ENCODE measurements at regions not wholly inside any gene's neighbourhood (a gene's known extent, or its start where the extent isn't known, plus 50 kb on each side); places are given as distances from the start of the nearest gene placed in this dataset.

DNA sequence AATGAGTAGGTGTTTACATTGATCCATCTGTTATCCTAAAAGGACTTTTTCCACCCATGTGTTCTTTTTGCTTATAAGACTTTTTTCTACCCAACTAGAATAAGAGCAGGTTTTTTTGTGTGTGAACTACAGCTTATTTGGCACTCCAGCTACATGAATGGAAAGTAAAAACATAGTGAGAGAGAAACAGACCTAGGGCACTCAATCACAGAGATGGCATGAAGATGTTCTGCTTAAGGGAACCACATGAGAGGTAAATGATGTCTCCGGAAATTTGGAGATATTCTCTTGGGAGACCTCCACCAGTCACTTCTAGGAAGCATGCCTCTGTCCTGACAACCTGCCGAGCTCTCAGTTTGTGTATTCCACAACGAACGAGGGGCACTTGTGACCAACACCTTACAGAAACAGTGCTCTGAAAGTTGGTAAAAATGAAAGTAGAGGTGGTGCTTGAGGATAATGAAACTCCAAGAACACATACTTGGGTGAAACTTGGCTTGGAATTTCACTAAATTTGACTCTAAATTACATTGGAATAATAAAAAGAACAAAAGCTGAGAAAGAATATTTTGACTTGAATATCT is 788.4 kb upstream of the GALNTL6 start:
- no TSS peak for BruUV-seq (replicated peaks)
- no peaks in the 10 kb centered on the region for H3K9me3 ChIP-seq
- no peaks in the 10 kb centered on the region for H3K36me3 Mint-ChIP-seq (ENCODE audit: insufficient read depth, unreplicated experiment)
- H3K27ac Mint-ChIP-seq (ENCODE audit: unreplicated experiment) = no peak overlapping the region
- TF ChIP-seq, protein P1, sequence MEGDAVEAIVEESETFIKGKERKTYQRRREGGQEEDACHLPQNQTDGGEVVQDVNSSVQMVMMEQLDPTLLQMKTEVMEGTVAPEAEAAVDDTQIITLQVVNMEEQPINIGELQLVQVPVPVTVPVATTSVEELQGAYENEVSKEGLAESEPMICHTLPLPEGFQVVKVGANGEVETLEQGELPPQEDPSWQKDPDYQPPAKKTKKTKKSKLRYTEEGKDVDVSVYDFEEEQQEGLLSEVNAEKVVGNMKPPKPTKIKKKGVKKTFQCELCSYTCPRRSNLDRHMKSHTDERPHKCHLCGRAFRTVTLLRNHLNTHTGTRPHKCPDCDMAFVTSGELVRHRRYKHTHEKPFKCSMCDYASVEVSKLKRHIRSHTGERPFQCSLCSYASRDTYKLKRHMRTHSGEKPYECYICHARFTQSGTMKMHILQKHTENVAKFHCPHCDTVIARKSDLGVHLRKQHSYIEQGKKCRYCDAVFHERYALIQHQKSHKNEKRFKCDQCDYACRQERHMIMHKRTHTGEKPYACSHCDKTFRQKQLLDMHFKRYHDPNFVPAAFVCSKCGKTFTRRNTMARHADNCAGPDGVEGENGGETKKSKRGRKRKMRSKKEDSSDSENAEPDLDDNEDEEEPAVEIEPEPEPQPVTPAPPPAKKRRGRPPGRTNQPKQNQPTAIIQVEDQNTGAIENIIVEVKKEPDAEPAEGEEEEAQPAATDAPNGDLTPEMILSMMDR (IDR thresholded peaks at IDR 0.05; ENCODE audit: insufficient read depth in 1 of 2, low read depth in 1 of 2, low read length in 1 of 2, severe bottlenecking in 1 of 2, unreplicated experiment in 1 of 2) = no peak
- no peak overlapping the region for H3K4me3 ChIP-seq (ENCODE audit: low read depth, low read length)
- intact Hi-C loops (cut with micrococcal nuclease; ENCODE audit: unreplicated experiment) = no loop called here
- CTCF ChIA-PET = no interaction called here
- POLR2A ChIA-PET = no interaction called here
- H3K4me1 ChIP-seq = no peaks in the 10 kb centered on the region
- H3K27me3 Mint-ChIP-seq (ENCODE audit: insufficient read depth, unreplicated experiment) = no peaks in the 10 kb centered on the region
- H3K9me3 Mint-ChIP-seq (ENCODE audit: unreplicated experiment) = no peaks in the 10 kb centered on the region
- no peak overlapping the region for H3K4me3 Mint-ChIP-seq (ENCODE audit: unreplicated experiment)
- H3K4me1 Mint-ChIP-seq (ENCODE audit: low read depth, unreplicated experiment) = no peaks in the 10 kb centered on the region
- no peaks in the 10 kb centered on the region for H3K36me3 ChIP-seq (ENCODE audit: control insufficient read depth, insufficient read depth, low read length)
- no peaks in the 10 kb centered on the region for H3K27me3 ChIP-seq (replicated peaks; ENCODE audit: control insufficient read depth, insufficient read depth, low read length)
- no peak for DNase-seq

DNA sequence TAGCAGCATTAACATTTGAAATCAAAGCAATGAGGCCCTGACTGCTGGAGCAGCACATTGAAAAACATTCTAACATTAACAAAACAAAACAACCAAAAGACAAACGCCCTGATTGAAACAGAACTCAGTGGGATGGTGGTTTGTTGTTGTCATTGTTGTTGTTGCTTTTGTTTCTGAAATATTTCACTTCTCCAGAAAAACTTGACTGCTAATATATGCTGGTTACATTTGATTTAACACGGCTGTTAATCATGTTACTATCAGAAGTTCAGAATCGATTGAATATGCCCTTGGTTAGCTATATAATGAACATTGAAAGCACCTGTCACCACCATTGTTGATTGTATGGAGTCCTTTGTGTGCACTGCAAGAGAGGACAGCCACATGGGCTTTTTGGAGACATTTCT is 790.4 kb upstream of the GALNTL6 start:
- no peak overlapping the region for H3K4me3 ChIP-seq (ENCODE audit: low read depth, low read length)
- H3K36me3 ChIP-seq (ENCODE audit: control insufficient read depth, insufficient read depth, low read length) = no peaks in the 10 kb centered on the region
- BruUV-seq (replicated peaks) = no TSS peak
- no peaks in the 10 kb centered on the region for H3K27me3 Mint-ChIP-seq (ENCODE audit: insufficient read depth, unreplicated experiment)
- H3K36me3 Mint-ChIP-seq (ENCODE audit: insufficient read depth, unreplicated experiment) = no peaks in the 10 kb centered on the region
- intact Hi-C loops (cut with micrococcal nuclease; ENCODE audit: unreplicated experiment) = no loop called here
- no peak overlapping the region for H3K4me3 Mint-ChIP-seq (ENCODE audit: unreplicated experiment)
- no peaks in the 10 kb centered on the region for H3K27me3 ChIP-seq (replicated peaks; ENCODE audit: control insufficient read depth, insufficient read depth, low read length)
- H3K9me3 ChIP-seq = no peaks in the 10 kb centered on the region
- ChIA-PET POLR2A (no interaction called here), CTCF (no interaction called here)
- no peak overlapping the region for H3K27ac Mint-ChIP-seq (ENCODE audit: unreplicated experiment)
- TF ChIP-seq, protein P1 (IDR thresholded peaks at IDR 0.05; ENCODE audit: insufficient read depth in 1 of 2, low read depth in 1 of 2, low read length in 1 of 2, severe bottlenecking in 1 of 2, unreplicated experiment in 1 of 2) = no peak
- no peaks in the 10 kb centered on the region for H3K4me1 Mint-ChIP-seq (ENCODE audit: low read depth, unreplicated experiment)
- no peak for DNase-seq
- no peaks in the 10 kb centered on the region for H3K4me1 ChIP-seq
- H3K9me3 Mint-ChIP-seq (ENCODE audit: unreplicated experiment) = no peaks in the 10 kb centered on the region

- ChIA-PET POLR2A (no interaction called here), CTCF (no interaction called here)
- Mint-ChIP-seq H3K4me3 (ENCODE audit: unreplicated experiment) (no peak overlapping the region), H3K9me3 (ENCODE audit: unreplicated experiment) (no peaks in the 10 kb centered on the region), H3K4me1 (ENCODE audit: low read depth, unreplicated experiment) (no peaks in the 10 kb centered on the region), H3K36me3 (ENCODE audit: insufficient read depth, unreplicated experiment) (no peaks in the 10 kb centered on the region), H3K27me3 (ENCODE audit: insufficient read depth, unreplicated experiment) (no peaks in the 10 kb centered on the region), H3K27ac (ENCODE audit: unreplicated experiment) (no peak overlapping the region)
- intact Hi-C loops (cut with micrococcal nuclease; ENCODE audit: unreplicated experiment) = no loop called here
- no peaks in the 10 kb centered on the region for H3K27me3 ChIP-seq (replicated peaks; ENCODE audit: control insufficient read depth, insufficient read depth, low read length)
- TF ChIP-seq, protein P1 (IDR thresholded peaks at IDR 0.05; ENCODE audit: insufficient read depth in 1 of 2, low read depth in 1 of 2, low read length in 1 of 2, severe bottlenecking in 1 of 2, unreplicated experiment in 1 of 2) = no peak
- H3K36me3 ChIP-seq (ENCODE audit: control insufficient read depth, insufficient read depth, low read length) = no peaks in the 10 kb centered on the region
- no peak overlapping the region for H3K4me3 ChIP-seq (ENCODE audit: low read depth, low read length)
- no TSS peak for BruUV-seq (replicated peaks)
- no peak for DNase-seq
- H3K9me3 ChIP-seq = no peaks in the 10 kb centered on the region
- no peaks in the 10 kb centered on the region for H3K4me1 ChIP-seq
These were observed 795.6 kb upstream of the GALNTL6 start for GRCh38 chr4:171017593-171017992.
